HEK293 (cell line): ENCODE measurements at regions not wholly inside any gene's neighbourhood (a gene's known extent, or its start where the extent isn't known, plus 50 kb on each side); places are given as distances from the start of the nearest gene placed in this dataset.

Experiments used
- CTCF ChIA-PET: fragments of 350-600 bp; formaldehyde crosslinking; extraction: SDS; loops from one replicate; lab custom pipeline; 2021; ENCODE audit warnings: antibody characterized with exemption; lab: Yijun Ruan, JAX
- POLR2A ChIA-PET: fragments of 300-600 bp; formaldehyde crosslinking; extraction: SDS; loops from one replicate; lab custom pipeline; 2020; ENCODE audit warnings: antibody characterized with exemption, inconsistent platforms; lab: Yijun Ruan, JAX
- H3K27ac ChIP-seq: fragments of 200-500 bp; sonication (Bioruptor generic); 2 replicates; pipeline ENCODE4 v1.5.1; 2014; ENCODE audit warnings: low read depth, low read length, control low read depth, inconsistent platforms; ENCODE audit errors: extremely low read depth
- H3K36me3 ChIP-seq, 2 experiments: fragments of 200-500 bp in 1 of 2; sonication (Bioruptor generic) in 1 of 2; 1 replicate in 1 of 2; 2 replicates in 1 of 2; pipeline ENCODE4 v1.5.1; 2014 to 2017; ENCODE audit warnings: inconsistent platforms in 2 of 2, low read length in 2 of 2; ENCODE audit not compliant: control insufficient read depth in 2 of 2, insufficient read depth in 1 of 2
- H3K4me1 ChIP-seq: fragments of 200-500 bp; sonication (Bioruptor generic); 2 replicates; pipeline ENCODE4 v1.5.1; 2014; ENCODE audit warnings: mild to moderate bottlenecking, low read length, inconsistent platforms; ENCODE audit not compliant: control insufficient read depth, insufficient read depth
- H3K4me3 ChIP-seq: 2 replicates; pipeline ENCODE4 v1.5.1; 2011; ENCODE audit warnings: low read depth, mild to moderate bottlenecking, control low read depth, low read length, moderate library complexity
- H3K9me3 ChIP-seq: fragments of 200-500 bp; sonication (Bioruptor generic); 2 replicates; pipeline ENCODE4 v1.5.1; 2014; ENCODE audit warnings: low read depth, low read length, inconsistent platforms; ENCODE audit not compliant: control insufficient read depth, insufficient read depth
- CTCF ChIP-seq: fragments of 450-650 bp; formaldehyde crosslinking; IDR thresholded peaks from 2 replicates; pipeline ENCODE4 v1.5.1; 2016; ENCODE audit warnings: missing biosample characterization, missing genetic modification characterization
- PRDM4 ChIP-seq: fragments of 450-650 bp; formaldehyde crosslinking; IDR thresholded peaks from 2 replicates; pipeline ENCODE4 v1.5.1; 2017; ENCODE audit warnings: missing biosample characterization, missing genetic modification characterization
- RBAK ChIP-seq: fragments of 450-650 bp; formaldehyde crosslinking; IDR thresholded peaks from 2 replicates; pipeline ENCODE4 v1.5.1; 2016; ENCODE audit warnings: missing biosample characterization, missing genetic modification characterization
- YY2 ChIP-seq: fragments of 450-650 bp; formaldehyde crosslinking; IDR thresholded peaks from 2 replicates; pipeline ENCODE4 v1.5.1; 2016; ENCODE audit warnings: missing biosample characterization, missing genetic modification characterization
- ZBTB11 ChIP-seq: fragments of 450-650 bp; formaldehyde crosslinking; conservative IDR thresholded peaks from 2 replicates; pipeline ENCODE4 v1.5.1; 2016; ENCODE audit warnings: low read depth, missing biosample characterization, missing genetic modification characterization
- ZBTB21 ChIP-seq: fragments of 450-650 bp; formaldehyde crosslinking; IDR thresholded peaks from 2 replicates; pipeline ENCODE4 v1.5.1; 2017; ENCODE audit warnings: missing biosample characterization, missing genetic modification characterization
- ZFP41 ChIP-seq: fragments of 450-650 bp; formaldehyde crosslinking; IDR thresholded peaks from 2 replicates; pipeline ENCODE4 v1.5.1; 2016; ENCODE audit warnings: missing biosample characterization, missing genetic modification characterization, borderline replicate concordance
- ZNF174 ChIP-seq: fragments of 450-650 bp; formaldehyde crosslinking; IDR thresholded peaks from 2 replicates; pipeline ENCODE4 v1.5.0; 2017; ENCODE audit warnings: missing biosample characterization, mild to moderate bottlenecking, missing genetic modification characterization
- ZNF24 ChIP-seq: fragments of 450-650 bp; formaldehyde crosslinking; IDR thresholded peaks from 2 replicates; pipeline ENCODE4 v1.5.1; 2016; ENCODE audit warnings: missing biosample characterization, missing genetic modification characterization
- ZNF248 ChIP-seq: fragments of 450-650 bp; formaldehyde crosslinking; IDR thresholded peaks from 2 replicates; pipeline ENCODE4 v1.5.1; 2017; ENCODE audit warnings: missing biosample characterization, missing genetic modification characterization
- ZNF26 ChIP-seq: fragments of 450-650 bp; formaldehyde crosslinking; IDR thresholded peaks from 2 replicates; pipeline ENCODE4 v1.5.1; 2016; ENCODE audit warnings: missing biosample characterization, missing genetic modification characterization
- ZNF416 ChIP-seq: fragments of 450-650 bp; formaldehyde crosslinking; IDR thresholded peaks from 2 replicates; pipeline ENCODE4 v1.5.1; 2016; ENCODE audit warnings: missing biosample characterization, missing genetic modification characterization
- ZNF48 ChIP-seq: fragments of 450-650 bp; formaldehyde crosslinking; IDR thresholded peaks from 2 replicates; pipeline ENCODE4 v1.5.1; 2016; ENCODE audit warnings: missing biosample characterization, missing genetic modification characterization
- ZNF510 ChIP-seq: fragments of 450-650 bp; formaldehyde crosslinking; IDR thresholded peaks from 2 replicates; pipeline ENCODE4 v1.5.1; 2018; ENCODE audit warnings: mild to moderate bottlenecking, missing genetic modification characterization, missing biosample characterization; ENCODE audit not compliant: insufficient replicate concordance
- ZNF580 ChIP-seq: fragments of 450-650 bp; formaldehyde crosslinking; IDR thresholded peaks from 2 replicates; pipeline ENCODE4 v1.5.1; 2016; ENCODE audit warnings: missing biosample characterization, missing genetic modification characterization
- ZNF776 ChIP-seq: fragments of 450-650 bp; formaldehyde crosslinking; IDR thresholded peaks from 2 replicates; pipeline ENCODE4 v1.5.0; 2017; ENCODE audit warnings: missing biosample characterization, missing genetic modification characterization, borderline replicate concordance
- TF ChIP-seq, protein P1 (sequence below): fragments of 450-650 bp; formaldehyde crosslinking; IDR thresholded peaks from 2 replicates; pipeline ENCODE4 v1.5.1; 2016; ENCODE audit warnings: missing biosample characterization, missing genetic modification characterization
- TF ChIP-seq, protein P2 (sequence below): fragments of 450-650 bp; formaldehyde crosslinking; IDR thresholded peaks from 2 replicates; pipeline ENCODE4; 2016; ENCODE audit warnings: missing biosample characterization, missing genetic modification characterization
- TF ChIP-seq, protein P3 (sequence below): fragments of 450-650 bp; formaldehyde crosslinking; IDR thresholded peaks from 2 replicates; pipeline ENCODE4 v1.5.1; 2016; ENCODE audit warnings: missing biosample characterization, missing genetic modification characterization

- no peaks in the 10 kb centered on the region for H3K36me3 ChIP-seq
- POLR2A ChIA-PET = no interaction called here
- H3K4me1 ChIP-seq = no peaks in the 10 kb centered on the region
- no peak overlapping the region for H3K4me3 ChIP-seq
- H3K27ac ChIP-seq = no peak overlapping the region
- H3K9me3 ChIP-seq = no peaks in the 10 kb centered on the region
- no peak for TF ChIP-seq PRDM4 (tag by site-specific recombination)
- no peak for TF ChIP-seq ZNF174
- no peak for TF ChIP-seq ZNF416 (tag by site-specific recombination)
- TF ChIP-seq, protein P1, sequence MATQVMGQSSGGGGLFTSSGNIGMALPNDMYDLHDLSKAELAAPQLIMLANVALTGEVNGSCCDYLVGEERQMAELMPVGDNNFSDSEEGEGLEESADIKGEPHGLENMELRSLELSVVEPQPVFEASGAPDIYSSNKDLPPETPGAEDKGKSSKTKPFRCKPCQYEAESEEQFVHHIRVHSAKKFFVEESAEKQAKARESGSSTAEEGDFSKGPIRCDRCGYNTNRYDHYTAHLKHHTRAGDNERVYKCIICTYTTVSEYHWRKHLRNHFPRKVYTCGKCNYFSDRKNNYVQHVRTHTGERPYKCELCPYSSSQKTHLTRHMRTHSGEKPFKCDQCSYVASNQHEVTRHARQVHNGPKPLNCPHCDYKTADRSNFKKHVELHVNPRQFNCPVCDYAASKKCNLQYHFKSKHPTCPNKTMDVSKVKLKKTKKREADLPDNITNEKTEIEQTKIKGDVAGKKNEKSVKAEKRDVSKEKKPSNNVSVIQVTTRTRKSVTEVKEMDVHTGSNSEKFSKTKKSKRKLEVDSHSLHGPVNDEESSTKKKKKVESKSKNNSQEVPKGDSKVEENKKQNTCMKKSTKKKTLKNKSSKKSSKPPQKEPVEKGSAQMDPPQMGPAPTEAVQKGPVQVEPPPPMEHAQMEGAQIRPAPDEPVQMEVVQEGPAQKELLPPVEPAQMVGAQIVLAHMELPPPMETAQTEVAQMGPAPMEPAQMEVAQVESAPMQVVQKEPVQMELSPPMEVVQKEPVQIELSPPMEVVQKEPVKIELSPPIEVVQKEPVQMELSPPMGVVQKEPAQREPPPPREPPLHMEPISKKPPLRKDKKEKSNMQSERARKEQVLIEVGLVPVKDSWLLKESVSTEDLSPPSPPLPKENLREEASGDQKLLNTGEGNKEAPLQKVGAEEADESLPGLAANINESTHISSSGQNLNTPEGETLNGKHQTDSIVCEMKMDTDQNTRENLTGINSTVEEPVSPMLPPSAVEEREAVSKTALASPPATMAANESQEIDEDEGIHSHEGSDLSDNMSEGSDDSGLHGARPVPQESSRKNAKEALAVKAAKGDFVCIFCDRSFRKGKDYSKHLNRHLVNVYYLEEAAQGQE (tag by site-specific recombination) = no peak
- no peak for TF ChIP-seq ZNF248 (tag by site-specific recombination)
- no peak for TF ChIP-seq ZFP41 (tag by site-specific recombination)
- TF ChIP-seq RBAK = no peak
- no peak for TF ChIP-seq ZNF776
- TF ChIP-seq ZBTB11 (tag by site-specific recombination) = no peak
- no peak for TF ChIP-seq CTCF (tag by site-specific recombination)
- TF ChIP-seq, protein P2, sequence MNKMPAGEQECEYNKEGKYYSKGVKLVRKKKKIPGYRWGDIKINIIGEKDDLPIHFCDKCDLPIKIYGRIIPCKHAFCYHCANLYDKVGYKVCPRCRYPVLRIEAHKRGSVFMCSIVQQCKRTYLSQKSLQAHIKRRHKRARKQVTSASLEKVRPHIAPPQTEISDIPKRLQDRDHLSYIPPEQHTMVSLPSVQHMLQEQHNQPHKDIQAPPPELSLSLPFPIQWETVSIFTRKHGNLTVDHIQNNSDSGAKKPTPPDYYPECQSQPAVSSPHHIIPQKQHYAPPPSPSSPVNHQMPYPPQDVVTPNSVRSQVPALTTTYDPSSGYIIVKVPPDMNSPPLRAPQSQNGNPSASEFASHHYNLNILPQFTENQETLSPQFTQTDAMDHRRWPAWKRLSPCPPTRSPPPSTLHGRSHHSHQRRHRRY (tag by site-specific recombination) = no peak
- TF ChIP-seq ZBTB21 = no peak
- TF ChIP-seq ZNF24 (tag by site-specific recombination) = no peak
- no peak for TF ChIP-seq ZNF510
- TF ChIP-seq ZNF580 (tag by site-specific recombination) = no peak
- TF ChIP-seq ZNF26 (tag by site-specific recombination) = no peak
- TF ChIP-seq ZNF48 (tag by site-specific recombination) = no peak
- TF ChIP-seq, protein P3, sequence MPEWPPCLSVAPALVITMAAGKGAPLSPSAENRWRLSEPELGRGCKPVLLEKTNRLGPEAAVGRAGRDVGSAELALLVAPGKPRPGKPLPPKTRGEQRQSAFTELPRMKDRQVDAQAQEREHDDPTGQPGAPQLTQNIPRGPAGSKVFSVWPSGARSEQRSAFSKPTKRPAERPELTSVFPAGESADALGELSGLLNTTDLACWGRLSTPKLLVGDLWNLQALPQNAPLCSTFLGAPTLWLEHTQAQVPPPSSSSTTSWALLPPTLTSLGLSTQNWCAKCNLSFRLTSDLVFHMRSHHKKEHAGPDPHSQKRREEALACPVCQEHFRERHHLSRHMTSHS = no peak
- TF ChIP-seq YY2 (tag by site-specific recombination) = no peak
- CTCF ChIA-PET = no interaction called here
These were observed 173.7 kb upstream of the CRBN start for GRCh38 chr3:3353153-3353552.
